NT2/D1 (cell line): ENCODE measurements at regions not wholly inside any gene's neighbourhood (a gene's known extent, or its start where the extent isn't known, plus 50 kb on each side); places are given as distances from the start of the nearest gene placed in this dataset.

ENCODE experiments used
- SUZ12 ChIP-seq: IDR thresholded peaks from 2 replicates; pipeline ENCODE4 v1.6.1; 2011; ENCODE audit not compliant: insufficient read length, insufficient read depth; ENCODE audit errors: extremely low read depth
- YY1 ChIP-seq: IDR thresholded peaks from 2 replicates; pipeline ENCODE4 v1.6.1; 2011; ENCODE audit not compliant: insufficient read length, insufficient read depth

DNA sequence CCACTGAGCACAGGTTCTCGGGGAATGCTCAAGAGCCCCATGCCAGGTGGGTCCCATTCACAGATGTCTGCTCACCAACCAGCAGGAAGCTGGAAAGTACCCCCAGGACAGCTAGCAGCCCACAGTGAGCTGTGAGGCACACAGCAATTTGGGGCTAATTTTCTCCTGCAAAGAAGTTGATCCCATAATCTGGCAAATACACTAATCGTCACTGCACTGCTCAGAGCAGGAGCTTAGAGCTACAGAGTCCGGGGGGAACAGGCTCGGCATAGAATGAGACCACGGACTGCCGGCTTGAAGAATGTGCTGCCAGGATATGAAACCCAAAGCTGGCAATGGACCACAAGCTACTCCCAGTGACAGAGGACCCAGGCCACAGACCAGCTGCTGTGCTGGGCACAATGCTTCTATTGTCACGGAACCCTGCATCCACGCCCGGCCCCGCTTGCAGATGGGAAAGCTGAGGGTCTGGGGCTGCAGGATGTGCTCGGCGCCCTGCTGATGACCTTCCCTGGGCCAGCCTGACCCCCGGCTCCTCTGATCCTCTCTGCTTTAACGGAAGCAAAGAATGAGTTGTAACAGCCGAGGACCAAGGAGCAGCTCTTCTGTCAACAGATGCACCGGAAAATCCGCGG is 239.7 kb downstream of the CTTN start:
- TF ChIP-seq YY1 = no peak
- TF ChIP-seq SUZ12 = no peak
